ENCODE measurements at regions not wholly inside any gene's neighbourhood (a gene's known extent, or its start where the extent isn't known, plus 50 kb on each side); places are given as distances from the start of the nearest gene placed in this dataset.

- no peak for DNase-seq
- ATAC-seq: no peak
Observed at GRCh38 chr5:26669031-26669430, 369.4 kb downstream of the CDH9 start.

GRCh38 chr5:26666371-26666770 is 372.0 kb downstream of the CDH9 start:
- no peak overlapping the region for H3K27ac ChIP-seq
- intact Hi-C loops (cut with DNase I; ENCODE audit: low total_unique reads): no loop called here
- no peaks in the 10 kb centered on the region for H3K27me3 ChIP-seq
- H3K4me1 ChIP-seq: no peaks in the 10 kb centered on the region
- TF ChIP-seq POLR2A (IDR thresholded peaks at IDR 0.05) (no peak), CTCF (IDR thresholded peaks at IDR 0.05 in 4 of 5, conservative IDR thresholded peaks at IDR 0.05 in 1 of 5) (no peak)
- ATAC-seq: no peak
- H3K4me3 ChIP-seq: no peak overlapping the region
- no peak for DNase-seq
- no peaks in the 10 kb centered on the region for H3K9me3 ChIP-seq
- no peaks in the 10 kb centered on the region for H3K36me3 ChIP-seq
- in situ Hi-C loops (cut with MboI; ENCODE audit: low sequenced_read_pairs in 4 of 4): no loop called here

More at GRCh38 chr5:26669031-26669430, 369.4 kb downstream of the CDH9 start:
- in situ Hi-C loops (cut with MboI; ENCODE audit: low sequenced_read_pairs in 4 of 4) (no loop called here), intact Hi-C loops (cut with DNase I; ENCODE audit: low total_unique reads) (no loop called here)
- TF ChIP-seq POLR2A (IDR thresholded peaks at IDR 0.05) (no peak), CTCF (IDR thresholded peaks at IDR 0.05 in 4 of 5, conservative IDR thresholded peaks at IDR 0.05 in 1 of 5) (no peak)
- no peaks in the 10 kb centered on the region for H3K36me3 ChIP-seq
- H3K4me3 ChIP-seq: no peak overlapping the region
- no peaks in the 10 kb centered on the region for H3K4me1 ChIP-seq
- no peak overlapping the region for H3K27ac ChIP-seq
- no peaks in the 10 kb centered on the region for H3K9me3 ChIP-seq
- H3K27me3 ChIP-seq: no peaks in the 10 kb centered on the region

- ATAC-seq: no peak
- intact Hi-C loops (cut with DNase I; ENCODE audit: low total_unique reads): no loop called here
- no peak overlapping the region for H3K4me3 ChIP-seq
Observed at GRCh38 chr5:26663500-26663899, 374.9 kb downstream of the CDH9 start.

GRCh38 chr5:26662806-26663360 is 375.5 kb downstream of the CDH9 start:
- in situ Hi-C loops (cut with MboI; ENCODE audit: low sequenced_read_pairs in 4 of 4): no loop called here
- DNase-seq (no peak), ATAC-seq (no peak)
- no peak overlapping the region for H3K27ac ChIP-seq
- no peaks in the 10 kb centered on the region for H3K36me3 ChIP-seq
- intact Hi-C loops (cut with DNase I; ENCODE audit: low total_unique reads): no loop called here
- H3K4me1 ChIP-seq: no peaks in the 10 kb centered on the region
- H3K9me3 ChIP-seq: no peaks in the 10 kb centered on the region
- H3K27me3 ChIP-seq: no peaks in the 10 kb centered on the region
- no peak for TF ChIP-seq CTCF (IDR thresholded peaks at IDR 0.05 in 4 of 5, conservative IDR thresholded peaks at IDR 0.05 in 1 of 5)
- TF ChIP-seq POLR2A (IDR thresholded peaks at IDR 0.05): no peak
- no peak overlapping the region for H3K4me3 ChIP-seq

More at GRCh38 chr5:26663500-26663899, 374.9 kb downstream of the CDH9 start:
- DNase-seq: no peak
- Histone ChIP-seq H3K4me1 (no peaks in the 10 kb centered on the region), H3K36me3 (no peaks in the 10 kb centered on the region), H3K9me3 (no peaks in the 10 kb centered on the region), H3K27ac (no peak overlapping the region), H3K27me3 (no peaks in the 10 kb centered on the region)
- in situ Hi-C loops (cut with MboI; ENCODE audit: low sequenced_read_pairs in 4 of 4): no loop called here
- TF ChIP-seq POLR2A (IDR thresholded peaks at IDR 0.05) (no peak), CTCF (IDR thresholded peaks at IDR 0.05 in 4 of 5, conservative IDR thresholded peaks at IDR 0.05 in 1 of 5) (no peak)

GRCh38 chr5:26660116-26660515 is 378.3 kb downstream of the CDH9 start:
- intact Hi-C loops (cut with DNase I; ENCODE audit: low total_unique reads): no loop called here
- TF ChIP-seq POLR2A (IDR thresholded peaks at IDR 0.05) (no peak), CTCF (IDR thresholded peaks at IDR 0.05 in 4 of 5, conservative IDR thresholded peaks at IDR 0.05 in 1 of 5) (no peak)
- no peaks in the 10 kb centered on the region for H3K9me3 ChIP-seq
- no peaks in the 10 kb centered on the region for H3K36me3 ChIP-seq
- ATAC-seq (no peak), DNase-seq (no peak)
- in situ Hi-C loops (cut with MboI; ENCODE audit: low sequenced_read_pairs in 4 of 4): no loop called here
- no peaks in the 10 kb centered on the region for H3K4me1 ChIP-seq
- no peaks in the 10 kb centered on the region for H3K27me3 ChIP-seq
- H3K4me3 ChIP-seq: no peak overlapping the region
- H3K27ac ChIP-seq: no peak overlapping the region

All from gastrocnemius medialis (tissue), 4 donors.